Lower lobe of right lung (tissue), 2 donors: ENCODE measurements at regions not wholly inside any gene's neighbourhood (a gene's known extent, or its start where the extent isn't known, plus 50 kb on each side); places are given as distances from the start of the nearest gene placed in this dataset.

Experiments
- ATAC-seq, 2 donors: fragments of 200-7000 bp; cut with Tn5 transposase; one replicate each; pipeline ENCODE4 v1.9.1; 2020 to 2022; ENCODE audit warnings: mild to moderate bottlenecking in 2 of 2, moderate library complexity in 2 of 2
- DNase-seq: peaks from one replicate; pipeline ENCODE4 v3.0.0-alpha.2; 2020
- H3K27ac ChIP-seq: fragments of 200-600 bp; one replicate; pipeline ENCODE4 v1.8.0; 2022
- H3K27me3 ChIP-seq: fragments of 200-600 bp; one replicate; pipeline ENCODE4 v1.8.0; 2022; ENCODE audit warnings: low read depth
- H3K36me3 ChIP-seq: fragments of 200-600 bp; one replicate; pipeline ENCODE4 v1.8.0; 2022; ENCODE audit warnings: mild to moderate bottlenecking
- H3K4me1 ChIP-seq: fragments of 200-600 bp; one replicate; pipeline ENCODE4 v1.8.0; 2022
- H3K4me3 ChIP-seq: fragments of 200-600 bp; one replicate; pipeline ENCODE4 v1.8.0; 2022; ENCODE audit warnings: mild to moderate bottlenecking
- H3K9me3 ChIP-seq: fragments of 200-600 bp; one replicate; pipeline ENCODE4 v1.8.0; 2022
- intact Hi-C: fragments of 100-400 bp; cut with DNase I; formaldehyde crosslinking; loops from one replicate; pipeline ENCODE4 v1.11.0; 2022
- TF ChIP-seq, protein P1 (sequence below): fragments of 200-600 bp; IDR thresholded peaks from one replicate; pipeline ENCODE4 v1.8.0; 2022; ENCODE audit warnings: antibody characterized with exemption, mild to moderate bottlenecking
- donor health status: DM: no; HTN: yes; CAD: no; lungs with severe emphysema.

DNA sequence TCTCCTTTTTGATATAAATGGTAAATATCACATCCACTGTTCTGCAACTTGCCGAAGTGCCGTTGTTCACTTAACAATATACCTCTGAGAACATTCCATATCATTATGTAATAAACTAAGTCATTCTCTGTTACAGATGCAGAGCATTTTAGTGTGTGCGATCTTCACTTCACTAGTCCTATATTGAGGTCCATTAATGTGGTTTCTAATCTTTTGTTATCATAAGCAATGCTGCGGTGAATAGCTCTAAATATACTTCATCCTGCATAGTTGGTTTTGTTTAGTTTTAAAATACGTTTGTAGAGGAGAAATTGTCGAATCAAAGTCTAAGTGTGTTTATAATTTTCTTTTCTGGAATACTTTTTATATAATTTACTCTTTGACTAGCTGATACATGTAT is 280.3 kb upstream of the TRIB2 start:
- ATAC-seq (no peak), DNase-seq (no peak)
- H3K27me3 ChIP-seq, result no peaks in the 10 kb centered on the region
- H3K4me1 ChIP-seq, result no peaks in the 10 kb centered on the region
- TF ChIP-seq, protein P1, sequence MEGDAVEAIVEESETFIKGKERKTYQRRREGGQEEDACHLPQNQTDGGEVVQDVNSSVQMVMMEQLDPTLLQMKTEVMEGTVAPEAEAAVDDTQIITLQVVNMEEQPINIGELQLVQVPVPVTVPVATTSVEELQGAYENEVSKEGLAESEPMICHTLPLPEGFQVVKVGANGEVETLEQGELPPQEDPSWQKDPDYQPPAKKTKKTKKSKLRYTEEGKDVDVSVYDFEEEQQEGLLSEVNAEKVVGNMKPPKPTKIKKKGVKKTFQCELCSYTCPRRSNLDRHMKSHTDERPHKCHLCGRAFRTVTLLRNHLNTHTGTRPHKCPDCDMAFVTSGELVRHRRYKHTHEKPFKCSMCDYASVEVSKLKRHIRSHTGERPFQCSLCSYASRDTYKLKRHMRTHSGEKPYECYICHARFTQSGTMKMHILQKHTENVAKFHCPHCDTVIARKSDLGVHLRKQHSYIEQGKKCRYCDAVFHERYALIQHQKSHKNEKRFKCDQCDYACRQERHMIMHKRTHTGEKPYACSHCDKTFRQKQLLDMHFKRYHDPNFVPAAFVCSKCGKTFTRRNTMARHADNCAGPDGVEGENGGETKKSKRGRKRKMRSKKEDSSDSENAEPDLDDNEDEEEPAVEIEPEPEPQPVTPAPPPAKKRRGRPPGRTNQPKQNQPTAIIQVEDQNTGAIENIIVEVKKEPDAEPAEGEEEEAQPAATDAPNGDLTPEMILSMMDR, result no peak
- no peak overlapping the region for H3K27ac ChIP-seq
- no peak overlapping the region for H3K4me3 ChIP-seq
- H3K9me3 ChIP-seq, result no peaks in the 10 kb centered on the region
- intact Hi-C loops, result no loop called here
- H3K36me3 ChIP-seq, result no peaks in the 10 kb centered on the region

DNA sequence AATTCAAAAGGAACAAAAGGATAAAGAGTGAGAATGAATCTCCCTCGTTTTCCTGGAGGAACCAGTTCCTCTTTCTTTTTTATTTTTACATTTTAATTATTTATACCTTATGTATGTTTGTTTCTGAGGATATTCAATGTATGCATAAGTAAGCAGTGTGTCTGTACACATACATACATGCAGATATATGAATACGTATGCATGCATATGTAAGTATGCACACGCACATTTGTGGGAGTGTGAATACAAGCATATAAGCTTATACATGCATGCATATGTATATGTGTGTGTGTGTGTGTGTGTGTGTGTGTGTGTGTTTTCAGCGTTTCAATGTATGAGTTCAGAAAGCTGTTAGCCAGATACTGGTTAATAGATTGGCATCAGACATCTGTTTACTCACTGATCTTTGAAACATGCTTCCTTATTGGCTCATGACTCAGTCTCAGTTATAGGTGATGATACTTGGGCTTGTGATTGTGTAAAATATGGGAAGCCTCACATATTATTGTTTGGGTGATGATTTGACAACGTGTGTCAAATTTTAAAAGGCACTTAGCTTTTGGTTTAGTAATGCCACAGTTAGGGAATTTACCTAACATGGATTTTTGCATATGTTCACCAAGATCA is 279.7 kb upstream of the TRIB2 start:
- Histone ChIP-seq H3K4me1 (no peaks in the 10 kb centered on the region), H3K27me3 (no peaks in the 10 kb centered on the region), H3K36me3 (no peaks in the 10 kb centered on the region), H3K9me3 (no peaks in the 10 kb centered on the region), H3K27ac (no peak overlapping the region), H3K4me3 (no peak overlapping the region)
- DNase-seq (no peak), ATAC-seq (no peak)
- TF ChIP-seq, protein P1, result no peak
- intact Hi-C loops, result no loop called here

DNA sequence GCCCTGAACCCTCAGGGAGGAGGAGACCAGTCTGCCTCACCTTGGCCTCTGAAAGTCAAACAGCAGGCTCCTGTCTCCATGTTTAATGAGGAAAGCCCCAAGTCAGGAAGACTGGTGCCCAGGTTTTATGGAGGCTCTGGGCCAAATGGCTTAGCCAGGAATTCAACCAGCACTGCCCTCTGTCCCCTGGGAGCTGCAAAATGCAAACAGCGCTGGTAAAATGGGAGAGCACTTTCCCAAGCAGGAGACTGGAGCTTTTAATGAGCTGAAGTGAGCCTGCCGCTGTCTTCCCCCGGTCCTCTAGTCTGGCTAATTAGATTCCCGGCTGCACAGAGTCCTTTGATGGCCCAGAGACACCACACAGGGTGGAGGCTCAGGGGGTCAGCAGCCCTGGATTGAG is 276.0 kb upstream of the TRIB2 start:
- no peaks in the 10 kb centered on the region for H3K9me3 ChIP-seq
- no peak overlapping the region for H3K4me3 ChIP-seq
- no peaks in the 10 kb centered on the region for H3K4me1 ChIP-seq
- H3K36me3 ChIP-seq, result no peaks in the 10 kb centered on the region
- DNase-seq, result no peak
- ATAC-seq, result no peak
- TF ChIP-seq, protein P1, result no peak
- intact Hi-C loops, result no loop called here
- H3K27ac ChIP-seq, result no peak overlapping the region
- no peaks in the 10 kb centered on the region for H3K27me3 ChIP-seq

DNA sequence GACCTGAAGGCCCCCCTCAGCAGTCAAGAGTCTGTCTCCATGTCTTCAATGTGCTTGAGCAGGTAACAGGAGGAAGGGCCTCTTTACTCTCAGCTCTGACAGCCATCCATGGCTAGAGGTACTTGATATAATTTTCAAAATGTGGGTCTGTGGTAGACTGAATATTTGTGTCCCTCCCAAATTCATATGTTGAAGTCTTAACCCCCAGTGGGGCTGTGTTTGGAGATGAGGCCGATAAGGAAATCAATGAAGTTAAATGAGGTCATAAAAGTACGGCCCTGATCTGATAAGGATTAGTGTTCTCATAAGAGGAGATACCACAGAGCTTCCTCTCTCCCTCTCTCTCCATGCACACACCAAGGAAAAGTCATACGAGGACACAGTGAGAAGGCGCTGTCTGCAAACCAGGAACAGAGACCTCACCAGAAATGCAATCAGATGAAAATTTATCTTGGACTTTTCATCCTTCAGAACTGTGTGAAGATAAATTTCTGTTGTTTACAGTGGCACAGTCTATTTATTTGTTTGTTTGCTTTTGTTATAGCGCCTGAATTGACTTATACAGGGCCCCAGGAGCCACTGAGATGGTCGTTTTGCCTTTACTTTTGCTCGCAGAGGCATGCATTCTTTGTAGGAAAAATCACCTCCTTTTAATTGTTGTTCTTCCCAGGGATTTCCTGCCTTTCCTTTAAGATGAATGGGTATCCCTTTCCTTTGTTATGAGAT is 274.8 kb upstream of the TRIB2 start:
- TF ChIP-seq, protein P1, result no peak
- Histone ChIP-seq H3K27ac (no peak overlapping the region), H3K27me3 (no peaks in the 10 kb centered on the region), H3K36me3 (no peaks in the 10 kb centered on the region), H3K9me3 (no peaks in the 10 kb centered on the region), H3K4me3 (no peak overlapping the region), H3K4me1 (no peaks in the 10 kb centered on the region)
- ATAC-seq (no peak), DNase-seq (no peak)
- intact Hi-C loops, result no loop called here

DNA sequence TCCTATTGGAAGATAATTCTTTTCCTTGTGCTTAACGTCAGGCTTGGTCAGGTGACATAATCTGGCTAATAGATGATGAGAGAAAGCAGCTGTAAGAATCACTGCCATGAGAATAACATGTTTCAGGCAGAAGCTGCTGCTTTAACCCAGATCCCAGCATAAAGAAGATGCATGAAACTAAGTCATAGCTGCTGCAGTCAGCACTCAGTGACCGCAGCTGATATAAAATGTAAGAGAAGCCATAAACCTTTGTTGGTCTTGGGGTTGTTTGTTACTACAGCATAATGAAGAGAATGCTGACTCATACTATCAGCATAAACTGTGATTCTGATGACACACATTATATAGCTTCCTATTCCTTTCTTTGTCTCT is 274.3 kb upstream of the TRIB2 start:
- H3K4me3 ChIP-seq, result no peak overlapping the region
- no peaks in the 10 kb centered on the region for H3K4me1 ChIP-seq
- no peaks in the 10 kb centered on the region for H3K9me3 ChIP-seq
- H3K27ac ChIP-seq, result no peak overlapping the region
- intact Hi-C loops, result no loop called here
- no peaks in the 10 kb centered on the region for H3K36me3 ChIP-seq
- no peaks in the 10 kb centered on the region for H3K27me3 ChIP-seq
- TF ChIP-seq, protein P1, result no peak
- no peak for ATAC-seq
- DNase-seq, result no peak
